ENCODE measurements at regions not wholly inside any gene's neighbourhood (a gene's known extent, or its start where the extent isn't known, plus 50 kb on each side); places are given as distances from the start of the nearest gene placed in this dataset.

DNA sequence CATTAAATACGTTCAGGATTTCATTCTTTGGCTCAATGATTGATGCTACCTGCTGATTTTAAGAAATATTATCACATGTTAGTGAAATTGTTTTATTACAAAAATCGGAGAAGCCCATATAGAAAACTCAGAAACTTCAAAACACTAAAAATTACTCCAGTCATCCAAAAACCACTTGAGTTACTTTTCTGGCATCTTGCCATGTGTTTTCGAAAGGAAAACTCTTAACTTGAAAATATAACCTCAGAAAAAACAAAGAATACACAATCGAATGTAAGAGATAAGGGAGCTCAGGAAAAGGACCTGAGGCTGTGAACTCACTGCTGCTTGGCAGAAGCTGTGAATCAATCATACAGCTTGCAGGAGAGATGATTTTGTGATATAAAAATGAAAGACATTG, 151.3 kb upstream of the SLITRK3 start:
- CTCF ChIA-PET: no interaction called here
- TF ChIP-seq BHLHE40 (IDR thresholded peaks at IDR 0.05; ENCODE audit: borderline replicate concordance) (no peak), NFRKB (IDR thresholded peaks at IDR 0.05) (no peak), CTBP1 (IDR thresholded peaks at IDR 0.05; ENCODE audit: borderline replicate concordance) (no peak), L3MBTL2 (conservative IDR thresholded peaks at IDR 0.05) (no peak), FOXK2 (IDR thresholded peaks at IDR 0.05) (no peak), HDGF (IDR thresholded peaks at IDR 0.05; ENCODE audit: borderline replicate concordance) (no peak), ARNT (IDR thresholded peaks at IDR 0.05) (no peak), ZNF384 (IDR thresholded peaks at IDR 0.05) (no peak), FOXA1 (IDR thresholded peaks at IDR 0.05) (no peak), ELF4 (IDR thresholded peaks at IDR 0.05) (no peak), LEF1 (IDR thresholded peaks at IDR 0.05; ENCODE audit: borderline replicate concordance) (no peak), FOXM1 (IDR thresholded peaks at IDR 0.05; ENCODE audit: borderline replicate concordance) (no peak), TARDBP (IDR thresholded peaks at IDR 0.05) (no peak), SP1 (IDR thresholded peaks at IDR 0.05) (no peak), SUZ12 (IDR thresholded peaks at IDR 0.05) (no peak)
- TF ChIP-seq, protein P1, sequence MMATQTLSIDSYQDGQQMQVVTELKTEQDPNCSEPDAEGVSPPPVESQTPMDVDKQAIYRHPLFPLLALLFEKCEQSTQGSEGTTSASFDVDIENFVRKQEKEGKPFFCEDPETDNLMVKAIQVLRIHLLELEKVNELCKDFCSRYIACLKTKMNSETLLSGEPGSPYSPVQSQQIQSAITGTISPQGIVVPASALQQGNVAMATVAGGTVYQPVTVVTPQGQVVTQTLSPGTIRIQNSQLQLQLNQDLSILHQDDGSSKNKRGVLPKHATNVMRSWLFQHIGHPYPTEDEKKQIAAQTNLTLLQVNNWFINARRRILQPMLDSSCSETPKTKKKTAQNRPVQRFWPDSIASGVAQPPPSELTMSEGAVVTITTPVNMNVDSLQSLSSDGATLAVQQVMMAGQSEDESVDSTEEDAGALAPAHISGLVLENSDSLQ (IDR thresholded peaks at IDR 0.05): no peak

DNA sequence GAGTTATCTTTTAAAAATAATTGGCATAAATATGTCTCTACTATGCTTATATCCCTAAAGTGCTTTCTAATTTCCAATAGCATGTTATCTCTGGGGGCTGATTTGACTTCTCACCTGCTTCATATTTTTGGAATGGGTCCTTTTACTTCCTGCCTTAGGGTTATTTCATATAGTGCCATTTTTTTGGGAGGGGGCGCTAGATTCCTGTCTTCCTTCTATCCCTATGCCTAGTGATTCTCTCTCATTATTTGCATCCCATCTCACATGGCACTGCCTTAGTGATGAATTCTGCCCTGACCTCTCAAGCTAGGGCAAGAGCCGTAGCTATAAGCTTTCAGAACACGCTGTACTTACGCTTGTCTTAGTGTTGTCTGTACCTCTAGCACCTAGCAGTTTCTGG, 150.3 kb upstream of the SLITRK3 start:
- peak; percentile 7 for DNase-seq (ENCODE audit: extremely low spot score)
- ChIA-PET CTCF (no interaction called here), POLR2A (no interaction called here)
- TF ChIP-seq SUZ12 (IDR thresholded peaks at IDR 0.05): no peak
- TF ChIP-seq, protein P1 (IDR thresholded peaks at IDR 0.05): no peak
- no peak for TF ChIP-seq FOXK2 (IDR thresholded peaks at IDR 0.05)
- no peak for TF ChIP-seq ZNF384 (IDR thresholded peaks at IDR 0.05)
- TF ChIP-seq L3MBTL2 (conservative IDR thresholded peaks at IDR 0.05): no peak
- no peak for TF ChIP-seq BHLHE40 (IDR thresholded peaks at IDR 0.05; ENCODE audit: borderline replicate concordance)
- TF ChIP-seq FOXM1 (IDR thresholded peaks at IDR 0.05; ENCODE audit: borderline replicate concordance): no peak
- TF ChIP-seq NFRKB (IDR thresholded peaks at IDR 0.05): no peak
- no peak for TF ChIP-seq TARDBP (IDR thresholded peaks at IDR 0.05)
- TF ChIP-seq ARNT (IDR thresholded peaks at IDR 0.05): no peak
- no peak for TF ChIP-seq FOXA1 (IDR thresholded peaks at IDR 0.05)
- TF ChIP-seq LEF1 (IDR thresholded peaks at IDR 0.05; ENCODE audit: borderline replicate concordance): no peak
- TF ChIP-seq CTBP1 (IDR thresholded peaks at IDR 0.05; ENCODE audit: borderline replicate concordance): no peak
- no peak for TF ChIP-seq HDGF (IDR thresholded peaks at IDR 0.05; ENCODE audit: borderline replicate concordance)

More for the DNA sequence above, 151.3 kb upstream of the SLITRK3 start:
- DNase-seq (ENCODE audit: extremely low spot score): no peak
- POLR2A ChIA-PET: no interaction called here

DNA sequence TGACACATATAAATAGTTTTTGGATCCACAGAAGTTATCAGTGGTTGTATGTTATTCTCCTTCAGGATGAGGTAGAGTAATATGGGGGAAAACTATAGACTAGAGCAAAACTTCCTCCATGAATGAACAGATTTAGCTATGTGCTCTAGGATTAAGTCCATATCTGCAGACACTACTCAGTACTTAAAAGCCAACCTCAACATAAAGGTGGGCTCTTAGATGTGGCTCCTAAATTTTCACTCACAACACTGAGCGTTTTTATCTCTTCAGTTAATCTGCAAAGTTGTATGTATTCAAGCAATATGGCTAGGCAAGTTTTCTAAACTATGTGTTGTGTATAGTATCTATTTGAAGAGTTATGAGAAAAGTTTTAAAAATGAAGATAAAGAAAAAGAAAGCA, 147.0 kb upstream of the SLITRK3 start:
- no peak for DNase-seq (ENCODE audit: extremely low spot score)
- TF ChIP-seq BHLHE40 (IDR thresholded peaks at IDR 0.05; ENCODE audit: borderline replicate concordance): no peak
- no peak for TF ChIP-seq FOXA1 (IDR thresholded peaks at IDR 0.05)
- no peak for TF ChIP-seq NFRKB (IDR thresholded peaks at IDR 0.05)
- TF ChIP-seq CTBP1 (IDR thresholded peaks at IDR 0.05; ENCODE audit: borderline replicate concordance): no peak
- POLR2A ChIA-PET: no interaction called here
- CTCF ChIA-PET: no interaction called here

DNA sequence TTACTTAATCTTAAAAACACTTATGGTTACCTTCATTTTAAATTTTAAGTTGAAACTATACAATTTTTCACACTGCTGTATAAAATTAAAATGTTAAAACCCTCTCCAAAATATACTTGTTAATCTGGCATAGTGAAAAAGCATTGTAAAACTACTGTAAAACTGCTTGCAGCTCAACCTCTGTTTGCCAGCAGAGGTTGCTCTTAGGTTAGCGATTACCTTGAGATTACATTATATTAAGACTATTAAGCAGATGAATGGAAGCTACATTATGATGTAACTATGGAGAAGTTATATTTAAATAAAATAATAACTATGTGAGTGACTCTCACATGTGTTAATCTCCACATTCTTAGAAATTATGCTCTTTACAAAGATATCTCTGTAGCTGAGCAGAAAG, 143.6 kb upstream of the SLITRK3 start:
- ChIA-PET CTCF (interaction anchor here (0.6 kb wide), 1 partner anchor 538 kb away, joined by 4 read pairs; no protein-coding TSS in a partner anchor), POLR2A (no interaction called here)
- no peak for TF ChIP-seq BHLHE40 (IDR thresholded peaks at IDR 0.05; ENCODE audit: borderline replicate concordance)
- TF ChIP-seq L3MBTL2 (conservative IDR thresholded peaks at IDR 0.05): no peak
- no peak for TF ChIP-seq LEF1 (IDR thresholded peaks at IDR 0.05; ENCODE audit: borderline replicate concordance)
- TF ChIP-seq, protein P1 (IDR thresholded peaks at IDR 0.05): no peak
- TF ChIP-seq ARNT (IDR thresholded peaks at IDR 0.05): no peak
- TF ChIP-seq ZNF384 (IDR thresholded peaks at IDR 0.05): no peak
- no peak for TF ChIP-seq NFRKB (IDR thresholded peaks at IDR 0.05)
- no peak for TF ChIP-seq FOXM1 (IDR thresholded peaks at IDR 0.05; ENCODE audit: borderline replicate concordance)
- TF ChIP-seq ELF4 (IDR thresholded peaks at IDR 0.05): no peak
- TF ChIP-seq HDGF (IDR thresholded peaks at IDR 0.05; ENCODE audit: borderline replicate concordance): no peak
- TF ChIP-seq TARDBP (IDR thresholded peaks at IDR 0.05): no peak
- no peak for TF ChIP-seq FOXA1 (IDR thresholded peaks at IDR 0.05)
- TF ChIP-seq SP1 (IDR thresholded peaks at IDR 0.05): no peak
- no peak for TF ChIP-seq CTBP1 (IDR thresholded peaks at IDR 0.05; ENCODE audit: borderline replicate concordance)
- TF ChIP-seq FOXK2 (IDR thresholded peaks at IDR 0.05): no peak
- no peak for TF ChIP-seq SUZ12 (IDR thresholded peaks at IDR 0.05)
- no peak for DNase-seq (ENCODE audit: extremely low spot score)

DNA sequence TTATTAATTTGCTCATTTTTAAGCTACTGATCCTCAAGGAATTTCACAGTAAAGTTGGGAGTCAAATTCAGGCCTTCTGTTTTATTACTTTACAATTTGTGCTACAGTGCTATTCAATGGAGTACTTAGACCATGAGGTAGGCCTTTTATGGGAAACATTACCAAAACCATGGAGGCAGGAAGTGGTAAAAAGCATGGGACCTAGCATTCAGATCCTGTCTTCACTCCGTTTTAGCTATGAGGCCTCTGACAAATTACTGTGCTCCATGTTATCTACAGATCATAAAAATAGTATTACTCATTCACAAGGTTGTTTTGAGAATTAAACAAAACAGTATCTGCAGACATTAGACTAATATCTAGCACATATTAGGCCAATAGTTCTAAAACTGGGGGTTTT, 140.6 kb upstream of the SLITRK3 start:
- DNase-seq (ENCODE audit: extremely low spot score): no peak
- no peak for TF ChIP-seq LEF1 (IDR thresholded peaks at IDR 0.05; ENCODE audit: borderline replicate concordance)
- no peak for TF ChIP-seq BHLHE40 (IDR thresholded peaks at IDR 0.05; ENCODE audit: borderline replicate concordance)
- no peak for TF ChIP-seq SUZ12 (IDR thresholded peaks at IDR 0.05)
- TF ChIP-seq ELF4 (IDR thresholded peaks at IDR 0.05): no peak
- TF ChIP-seq L3MBTL2 (conservative IDR thresholded peaks at IDR 0.05): no peak
- no peak for TF ChIP-seq ZNF384 (IDR thresholded peaks at IDR 0.05)
- TF ChIP-seq ARNT (IDR thresholded peaks at IDR 0.05): no peak
- TF ChIP-seq, protein P1 (IDR thresholded peaks at IDR 0.05): no peak
- no peak for TF ChIP-seq FOXA1 (IDR thresholded peaks at IDR 0.05)
- TF ChIP-seq SP1 (IDR thresholded peaks at IDR 0.05): no peak
- TF ChIP-seq FOXK2 (IDR thresholded peaks at IDR 0.05): no peak
- TF ChIP-seq HDGF (IDR thresholded peaks at IDR 0.05; ENCODE audit: borderline replicate concordance): no peak
- no peak for TF ChIP-seq TARDBP (IDR thresholded peaks at IDR 0.05)
- TF ChIP-seq FOXM1 (IDR thresholded peaks at IDR 0.05; ENCODE audit: borderline replicate concordance): no peak
- TF ChIP-seq NFRKB (IDR thresholded peaks at IDR 0.05): no peak
- TF ChIP-seq CTBP1 (IDR thresholded peaks at IDR 0.05; ENCODE audit: borderline replicate concordance): no peak
- ChIA-PET POLR2A (no interaction called here), CTCF (no interaction called here)

Data from HEK293T (cell line).